ENCODE measurements at regions not wholly inside any gene's neighbourhood (a gene's known extent, or its start where the extent isn't known, plus 50 kb on each side); places are given as distances from the start of the nearest gene placed in this dataset.

- TF ChIP-seq POLR2A (IDR thresholded peaks at IDR 0.05), result no peak
- TF ChIP-seq CTCF (IDR thresholded peaks at IDR 0.05), result no peak
These were observed 395.0 kb downstream of the FOXG1 start for GRCh38 chr14:29161593-29161992.
